Naive thymus-derived CD4-positive, alpha-beta T cell (primary cell): ENCODE measurements at regions not wholly inside any gene's neighbourhood (a gene's known extent, or its start where the extent isn't known, plus 50 kb on each side); places are given as distances from the start of the nearest gene placed in this dataset.

Source experiments
- ATAC-seq: fragments of 150-1000 bp; cut with Tn5 transposase; 2 replicates; pipeline ENCODE4 v1.10.0; 2021; ENCODE audit warnings: mild to moderate bottlenecking, moderate library complexity
- CTCF ChIA-PET: fragments of 350-600 bp; sonication (Branson Sonifier 250); formaldehyde crosslinking; loops from one replicate; lab custom pipeline; 2021; ENCODE audit warnings: antibody characterized with exemption; lab: Charles Lee
- POLR2A ChIA-PET: fragments of 350-600 bp; sonication (Branson Sonifier 250); formaldehyde crosslinking; loops from one replicate; lab custom pipeline; 2021; ENCODE audit warnings: antibody characterized with exemption, inconsistent platforms; lab: Charles Lee
- DNase-seq, 9 donors: peaks; one replicate each; pipeline versions ENCODE4 v3.0.0 to v3.0.0-alpha.2; 2020 to 2022; ENCODE audit warnings: mixed read lengths in 1 of 9
- H3K27ac ChIP-seq: one replicate; pipeline ENCODE4 v1.7.0; 2013; ENCODE audit warnings: mild to moderate bottlenecking, low read depth, low read length, moderate library complexity
- H3K27me3 ChIP-seq, 2 donors: one replicate each; pipeline ENCODE4 v1.7.0; 2013; ENCODE audit warnings: low read length in 2 of 2, mild to moderate bottlenecking in 2 of 2, moderate library complexity in 2 of 2; ENCODE audit not compliant: control insufficient read depth in 2 of 2, insufficient read depth in 2 of 2
- H3K36me3 ChIP-seq, 3 experiments: 1 replicate in 2 of 3; 2 replicates in 1 of 3; pipeline ENCODE4 v1.7.0; 2013; ENCODE audit warnings: low read length in 3 of 3, mild to moderate bottlenecking in 3 of 3, moderate library complexity in 1 of 3; ENCODE audit not compliant: insufficient read depth in 3 of 3, control insufficient read depth in 2 of 3
- H3K4me1 ChIP-seq, 2 donors: one replicate each; pipeline ENCODE4 v1.7.0; 2013; ENCODE audit warnings: low read length in 2 of 2, mild to moderate bottlenecking in 2 of 2, moderate library complexity in 1 of 2; ENCODE audit not compliant: control insufficient read depth in 2 of 2, insufficient read depth in 2 of 2
- H3K4me3 ChIP-seq: 2 replicates; pipeline ENCODE4 v1.7.0; 2013; ENCODE audit warnings: mild to moderate bottlenecking, low read length
- H3K9me3 ChIP-seq, 3 experiments: 1 replicate in 2 of 3; 2 replicates in 1 of 3; pipeline ENCODE4 v1.7.0; 2013; ENCODE audit warnings: low read length in 3 of 3; ENCODE audit not compliant: control insufficient read depth in 2 of 3
- H3K27ac Mint-ChIP-seq, 9 donors: one replicate each; pipeline ENCODE4 v1.8.0; 2020 to 2022; ENCODE audit warnings: mixed read lengths in 9 of 9, mild to moderate bottlenecking in 8 of 9, moderate library complexity in 5 of 9, inconsistent platforms in 2 of 9
- H3K27me3 Mint-ChIP-seq, 5 donors: one replicate each; pipeline ENCODE4 v1.8.0; 2021 to 2022; ENCODE audit warnings: mixed read lengths in 5 of 5, mild to moderate bottlenecking in 1 of 5
- H3K36me3 Mint-ChIP-seq, 5 donors: one replicate each; pipeline ENCODE4 v1.8.0; 2020 to 2022; ENCODE audit warnings: mixed read lengths in 5 of 5, mild to moderate bottlenecking in 3 of 5, inconsistent platforms in 1 of 5
- H3K4me1 Mint-ChIP-seq, 7 donors: one replicate each; pipeline ENCODE4 v1.8.0; 2020 to 2022; ENCODE audit warnings: mixed read lengths in 7 of 7, mild to moderate bottlenecking in 3 of 7, inconsistent platforms in 1 of 7
- H3K4me3 Mint-ChIP-seq, 10 donors: one replicate each; pipeline ENCODE4 v1.8.0; 2020 to 2022; ENCODE audit warnings: mild to moderate bottlenecking in 10 of 10, mixed read lengths in 10 of 10, moderate library complexity in 6 of 10, inconsistent platforms in 2 of 10
- H3K9me3 Mint-ChIP-seq, 11 donors: one replicate each; pipeline ENCODE4 v1.8.0; 2020 to 2022; ENCODE audit warnings: mixed read lengths in 11 of 11, mild to moderate bottlenecking in 4 of 11, inconsistent platforms in 1 of 11, moderate library complexity in 1 of 11
- intact Hi-C, 2 donors: fragments of 100-400 bp; cut with micrococcal nuclease; formaldehyde crosslinking; loops; one replicate each; pipeline ENCODE4 v1.15.1; 2023

GRCh38 chr11:119936426-119936825 is 201.5 kb downstream of the TRIM29 start:
- Mint-ChIP-seq H3K4me3 (no peak overlapping the region), H3K27ac (no peak overlapping the region), H3K4me1 (no peaks in the 10 kb centered on the region), H3K9me3 (peaks cover 0 to 8% (median 0%) of the 10 kb centered on the region in 11 donors), H3K36me3 (no peaks in the 10 kb centered on the region), H3K27me3 (peaks cover 0 to 63% (median 36%) of the 10 kb centered on the region in 5 donors)
- no peaks in the 10 kb centered on the region for H3K36me3 ChIP-seq
- POLR2A ChIA-PET, result no interaction called here
- H3K27me3 ChIP-seq, result peaks cover 0 to 3% of the 10 kb centered on the region in 2 donors
- CTCF ChIA-PET, result no interaction called here
- DNase-seq (no peak), ATAC-seq (no peak)
- H3K9me3 ChIP-seq, result no peaks in the 10 kb centered on the region
- H3K4me3 ChIP-seq, result no peak overlapping the region
- intact Hi-C loops, result no loop called here
- H3K27ac ChIP-seq, result no peak overlapping the region
- H3K4me1 ChIP-seq, result no peaks in the 10 kb centered on the region

DNA sequence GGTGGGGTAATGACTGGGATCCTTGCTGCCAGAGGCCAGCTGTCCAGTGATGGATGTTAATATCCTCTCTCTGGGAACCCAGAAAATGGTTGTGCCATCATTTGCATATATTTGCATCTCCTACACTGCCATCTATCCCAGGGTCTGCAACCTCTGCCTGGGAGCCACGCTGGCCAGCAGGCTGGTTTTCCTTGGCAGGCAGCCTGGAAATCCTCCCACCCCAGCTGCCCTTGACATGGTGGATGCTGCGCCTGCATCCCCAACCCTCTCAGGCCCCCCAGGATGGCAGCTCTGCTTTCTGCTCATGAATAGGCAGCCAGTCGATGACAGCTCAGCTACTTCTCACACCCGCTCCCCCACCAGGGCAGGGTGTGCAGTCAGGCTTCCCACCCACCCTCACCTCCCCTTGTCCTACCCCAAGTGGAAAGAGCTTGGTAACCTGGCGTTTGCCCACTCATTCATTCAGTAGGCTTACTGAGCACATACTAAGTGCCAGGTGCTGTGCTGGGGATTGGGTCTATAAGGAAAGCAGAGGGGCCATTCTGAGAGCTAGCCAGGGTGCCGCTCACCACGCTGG is 202.5 kb downstream of the TRIM29 start:
- peaks cover 0 to 73% (median 46%) of the 10 kb centered on the region in 5 donors for H3K27me3 Mint-ChIP-seq
- intact Hi-C loops, result no loop called here
- no peak overlapping the region for H3K27ac Mint-ChIP-seq
- H3K36me3 Mint-ChIP-seq, result no peaks in the 10 kb centered on the region
- H3K4me1 Mint-ChIP-seq, result no peaks in the 10 kb centered on the region
- H3K9me3 Mint-ChIP-seq, result peaks cover 0 to 13% (median 0%) of the 10 kb centered on the region in 11 donors
- CTCF ChIA-PET, result no interaction called here
- Histone ChIP-seq H3K36me3 (no peaks in the 10 kb centered on the region), H3K27me3 (no peaks in the 10 kb centered on the region), H3K4me3 (no peak overlapping the region), H3K4me1 (no peaks in the 10 kb centered on the region), H3K27ac (no peak overlapping the region), H3K9me3 (no peaks in the 10 kb centered on the region)
- DNase-seq, result no peak
- H3K4me3 Mint-ChIP-seq, result no peak overlapping the region
- POLR2A ChIA-PET, result no interaction called here
- ATAC-seq, result no peak

GRCh38 chr11:119934866-119935265 is 203.0 kb downstream of the TRIM29 start:
- Histone ChIP-seq H3K27me3 (no peaks in the 10 kb centered on the region), H3K4me3 (no peak overlapping the region), H3K27ac (no peak overlapping the region), H3K4me1 (no peaks in the 10 kb centered on the region), H3K9me3 (no peaks in the 10 kb centered on the region), H3K36me3 (no peaks in the 10 kb centered on the region)
- Mint-ChIP-seq H3K4me3 (no peak overlapping the region), H3K36me3 (no peaks in the 10 kb centered on the region), H3K9me3 (peaks cover 0 to 13% (median 0%) of the 10 kb centered on the region in 11 donors), H3K4me1 (no peaks in the 10 kb centered on the region), H3K27ac (no peak overlapping the region), H3K27me3 (peaks cover 0 to 70% (median 45%) of the 10 kb centered on the region in 5 donors)
- no peak for ATAC-seq
- DNase-seq, result no peak
- POLR2A ChIA-PET, result no interaction called here
- intact Hi-C loops, result no loop called here
- CTCF ChIA-PET, result no interaction called here

DNA sequence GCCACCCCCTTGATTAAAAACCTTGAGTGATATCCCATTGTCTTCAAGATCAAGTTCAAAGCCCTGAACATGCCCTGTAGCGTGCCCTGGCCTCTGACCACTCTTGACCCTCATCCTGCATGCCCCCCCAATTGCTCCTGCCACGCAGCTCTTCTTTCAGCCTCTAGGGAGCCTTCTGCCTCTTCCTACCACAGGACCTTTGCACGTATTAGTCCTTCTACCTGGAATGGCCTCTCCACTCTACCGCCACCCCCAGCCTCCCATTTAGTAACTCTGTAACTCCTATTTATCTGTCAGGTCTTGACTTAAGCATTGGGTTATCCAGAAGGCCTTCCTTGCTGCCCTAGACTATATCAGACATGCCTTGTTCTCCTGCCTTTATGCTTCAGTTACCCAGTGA is 203.6 kb downstream of the TRIM29 start:
- intact Hi-C loops, result no loop called here
- DNase-seq, result no peak

DNA sequence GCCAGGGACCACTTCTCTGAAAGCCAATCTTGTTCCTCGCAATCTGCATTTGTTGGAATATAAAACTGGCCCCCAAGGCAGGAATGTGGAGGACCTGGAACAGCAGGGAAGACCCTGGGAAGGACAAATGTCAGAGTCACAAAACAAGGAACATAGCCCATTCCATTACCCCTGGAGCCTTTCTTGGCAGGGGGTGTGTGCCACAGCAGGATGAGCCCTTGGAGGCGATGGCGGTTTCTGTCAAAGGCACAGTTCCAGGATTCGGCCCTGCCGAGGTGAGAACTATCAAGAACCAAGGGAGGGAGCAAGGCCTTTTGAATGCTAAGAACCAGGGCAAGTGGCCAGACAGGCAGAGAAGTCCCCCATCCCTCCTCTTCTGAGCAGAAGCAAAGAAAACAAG is 204.3 kb downstream of the TRIM29 start:
- Histone ChIP-seq H3K4me1 (no peaks in the 10 kb centered on the region), H3K36me3 (no peaks in the 10 kb centered on the region), H3K27me3 (no peaks in the 10 kb centered on the region), H3K9me3 (no peaks in the 10 kb centered on the region), H3K4me3 (no peak overlapping the region), H3K27ac (no peak overlapping the region)
- ATAC-seq (no peak), DNase-seq (no peak)
- no peaks in the 10 kb centered on the region for H3K36me3 Mint-ChIP-seq
- CTCF ChIA-PET, result no interaction called here
- peaks cover 0 to 13% (median 0%) of the 10 kb centered on the region in 11 donors for H3K9me3 Mint-ChIP-seq
- intact Hi-C loops, result no loop called here
- H3K4me3 Mint-ChIP-seq, result no peak overlapping the region
- peak overlapping the region in 1 of 9 donors; percentile 7 for H3K27ac Mint-ChIP-seq
- no peaks in the 10 kb centered on the region for H3K4me1 Mint-ChIP-seq
- H3K27me3 Mint-ChIP-seq, result peaks cover 0 to 57% (median 41%) of the 10 kb centered on the region in 5 donors
- POLR2A ChIA-PET, result no interaction called here

More for the DNA sequence above, 203.6 kb downstream of the TRIM29 start:
- H3K27ac ChIP-seq, result no peak overlapping the region
- H3K4me1 Mint-ChIP-seq, result no peaks in the 10 kb centered on the region
- H3K4me3 Mint-ChIP-seq, result no peak overlapping the region
- H3K27ac Mint-ChIP-seq, result no peak overlapping the region
- peaks cover 0 to 64% (median 41%) of the 10 kb centered on the region in 5 donors for H3K27me3 Mint-ChIP-seq
- no peak for ATAC-seq
- H3K27me3 ChIP-seq, result no peaks in the 10 kb centered on the region
- H3K36me3 ChIP-seq, result no peaks in the 10 kb centered on the region
- CTCF ChIA-PET, result no interaction called here
- POLR2A ChIA-PET, result no interaction called here
- no peaks in the 10 kb centered on the region for H3K36me3 Mint-ChIP-seq
- H3K4me3 ChIP-seq, result no peak overlapping the region
- peaks cover 0 to 13% (median 0%) of the 10 kb centered on the region in 11 donors for H3K9me3 Mint-ChIP-seq
- H3K9me3 ChIP-seq, result no peaks in the 10 kb centered on the region
- no peaks in the 10 kb centered on the region for H3K4me1 ChIP-seq

- intact Hi-C loops, result no loop called here
Observed at GRCh38 chr11:119932828-119933562, 204.0 kb upstream of the NECTIN1 start.

DNA sequence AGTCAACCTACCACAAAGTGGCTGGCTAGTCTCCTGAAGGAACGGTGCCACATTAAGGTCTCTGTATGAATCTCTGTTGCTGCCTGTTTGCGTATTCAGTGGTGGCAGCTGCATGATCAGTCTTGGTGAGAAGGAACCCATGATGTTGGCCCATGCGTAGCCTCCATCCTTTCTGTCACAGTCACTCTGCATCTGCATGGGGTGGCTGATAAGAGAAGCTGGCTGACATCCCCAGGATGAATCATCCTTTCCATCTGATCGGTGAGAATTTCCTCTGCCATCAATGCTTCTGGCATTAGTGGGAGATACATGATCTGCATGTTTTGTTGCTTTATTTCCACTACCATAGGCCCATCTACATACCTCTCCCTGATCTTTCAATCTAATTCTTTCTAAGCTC is 199.0 kb upstream of the NECTIN1 start:
- DNase-seq (no peak), ATAC-seq (no peak)
- H3K27me3 Mint-ChIP-seq, result peaks cover 0 to 45% (median 31%) of the 10 kb centered on the region in 5 donors
- POLR2A ChIA-PET, result no interaction called here
- H3K4me1 ChIP-seq, result no peaks in the 10 kb centered on the region
- no peaks in the 10 kb centered on the region for H3K36me3 Mint-ChIP-seq
- no peaks in the 10 kb centered on the region for H3K4me1 Mint-ChIP-seq
- CTCF ChIA-PET, result no interaction called here
- intact Hi-C loops, result no loop called here
- no peaks in the 10 kb centered on the region for H3K9me3 ChIP-seq
- no peak overlapping the region for H3K27ac ChIP-seq
- no peaks in the 10 kb centered on the region for H3K36me3 ChIP-seq
- H3K9me3 Mint-ChIP-seq, result peaks cover 0 to 8% (median 1%) of the 10 kb centered on the region in 11 donors
- H3K27me3 ChIP-seq, result no peaks in the 10 kb centered on the region
- H3K4me3 ChIP-seq, result no peak overlapping the region
- H3K4me3 Mint-ChIP-seq, result no peak overlapping the region
- H3K27ac Mint-ChIP-seq, result no peak overlapping the region

More at GRCh38 chr11:119932828-119933562, 204.0 kb upstream of the NECTIN1 start:
- Mint-ChIP-seq H3K4me3 (no peak overlapping the region), H3K27me3 (peaks cover 0 to 55% (median 41%) of the 10 kb centered on the region in 5 donors), H3K36me3 (no peaks in the 10 kb centered on the region), H3K27ac (no peak overlapping the region), H3K9me3 (peaks cover 0 to 16% (median 0%) of the 10 kb centered on the region in 11 donors), H3K4me1 (no peaks in the 10 kb centered on the region)
- CTCF ChIA-PET, result no interaction called here
- H3K9me3 ChIP-seq, result no peaks in the 10 kb centered on the region
- H3K27me3 ChIP-seq, result no peaks in the 10 kb centered on the region
- H3K27ac ChIP-seq, result no peak overlapping the region
- H3K4me1 ChIP-seq, result no peaks in the 10 kb centered on the region
- DNase-seq (no peak), ATAC-seq (no peak)
- POLR2A ChIA-PET, result no interaction called here
- H3K4me3 ChIP-seq, result no peak overlapping the region
- H3K36me3 ChIP-seq, result no peaks in the 10 kb centered on the region
